Colon (tissue), 2 donors: ENCODE measurements at regions not wholly inside any gene's neighbourhood (a gene's known extent, or its start where the extent isn't known, plus 50 kb on each side); places are given as distances from the start of the nearest gene placed in this dataset.
"Not testable (repeated sequence)": the region's sequence is repeated elsewhere in the genome, so short reads cannot be mapped to it uniquely, and the experiment has no call there.

Source experiments
- FAIRE-seq: peaks from 2 replicates; lab custom pipeline; 2012; peaks lifted over from hg19 to GRCh38; lab: Jason Lieb, UNC
- donor health status: control.
- donor health status: control.

DNA sequence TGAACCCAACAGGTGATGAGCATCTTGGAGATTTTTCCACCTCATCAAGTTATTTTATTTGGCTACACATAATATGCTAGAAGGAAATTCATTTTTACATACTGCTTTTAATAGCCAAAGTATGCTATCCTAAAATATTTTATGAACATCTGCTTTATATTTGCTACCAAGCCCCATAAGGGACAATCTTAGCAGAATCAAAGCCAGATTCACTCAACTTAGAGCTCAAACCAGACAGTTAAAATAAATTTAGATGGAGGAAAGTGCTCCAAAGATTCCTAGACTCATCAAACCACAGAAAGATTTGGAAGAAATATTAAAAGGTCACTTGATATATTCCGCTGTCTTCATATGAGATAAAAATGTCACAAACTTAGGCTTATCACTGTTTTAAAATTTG is 637.1 kb upstream of the CCNG1 start:
- no peak for FAIRE-seq

DNA sequence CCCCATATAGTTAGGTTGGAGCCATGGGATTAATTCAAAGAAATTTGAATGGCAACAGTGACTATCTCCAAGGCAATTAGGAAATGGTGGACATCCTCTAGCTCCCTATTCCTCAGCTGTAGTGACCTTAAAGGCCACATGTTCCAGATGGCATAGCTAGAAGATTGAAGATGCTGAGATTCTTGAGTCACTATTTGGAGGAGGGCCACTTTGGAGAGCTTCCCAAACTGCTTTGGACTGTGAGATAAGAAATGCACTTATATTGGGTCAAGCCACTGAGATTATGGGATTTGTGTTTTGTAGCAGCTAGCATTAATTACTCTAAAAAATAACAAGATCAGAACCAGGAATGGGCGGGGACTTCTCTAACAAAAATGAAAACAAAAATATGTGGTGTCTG is 636.2 kb upstream of the CCNG1 start:
- FAIRE-seq, result no peak

DNA sequence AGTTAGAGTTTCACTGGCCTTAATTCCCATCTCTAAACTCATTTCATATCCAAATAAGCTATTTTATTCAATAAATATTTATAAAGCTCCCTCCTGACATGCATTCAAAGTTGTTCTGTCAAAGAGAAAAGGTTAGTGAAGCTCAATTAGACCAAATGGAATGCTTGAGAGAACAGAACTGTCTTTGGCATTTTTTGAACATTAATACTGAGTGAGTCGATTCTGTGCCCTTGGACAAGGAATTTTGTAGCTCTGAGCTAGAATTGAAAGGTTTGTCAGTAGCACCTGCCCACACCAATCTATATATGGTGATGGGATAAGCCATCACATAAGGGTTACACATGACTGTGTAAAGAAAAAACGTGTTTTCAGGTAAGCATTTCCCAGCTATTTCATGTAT is 631.2 kb upstream of the CCNG1 start:
- FAIRE-seq, result no peak

DNA sequence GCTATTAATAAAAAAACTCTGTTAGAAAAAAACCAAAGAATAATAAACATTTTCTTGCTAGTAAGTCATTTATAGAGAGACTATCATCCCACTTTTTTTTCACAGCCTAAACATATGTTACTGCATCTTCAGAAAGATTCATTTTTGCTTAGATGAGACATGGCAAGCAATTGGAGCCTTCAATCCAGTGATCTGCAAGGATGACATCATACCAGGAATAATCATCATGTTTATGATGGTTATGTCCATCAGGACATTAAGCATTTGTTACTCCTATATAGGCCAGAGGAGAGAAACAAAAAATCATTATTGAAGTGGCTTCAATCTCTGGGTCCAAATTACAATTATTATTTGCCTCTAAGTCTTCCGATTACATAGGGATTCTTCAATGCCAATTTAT is 626.3 kb upstream of the CCNG1 start:
- no peak for FAIRE-seq

DNA sequence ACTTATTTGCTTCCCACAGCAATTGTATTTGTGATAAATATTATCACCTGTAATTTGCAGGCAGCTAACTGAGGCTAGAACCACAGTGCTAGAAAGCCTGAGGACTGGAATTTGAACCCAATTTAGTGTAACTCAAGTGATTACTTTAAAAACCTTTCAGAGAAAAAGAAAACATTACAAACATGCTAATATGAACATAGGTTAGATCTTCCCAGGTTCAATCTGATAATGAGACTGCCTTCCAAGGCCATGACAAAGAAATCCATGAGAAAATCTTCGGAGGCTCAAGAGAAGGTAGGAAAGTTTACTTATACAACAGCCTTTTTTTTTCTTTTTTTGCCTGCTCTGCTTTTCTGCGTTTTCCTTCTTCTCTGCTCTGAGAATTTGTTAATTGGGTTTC is 620.6 kb upstream of the CCNG1 start:
- FAIRE-seq, result no peak

DNA sequence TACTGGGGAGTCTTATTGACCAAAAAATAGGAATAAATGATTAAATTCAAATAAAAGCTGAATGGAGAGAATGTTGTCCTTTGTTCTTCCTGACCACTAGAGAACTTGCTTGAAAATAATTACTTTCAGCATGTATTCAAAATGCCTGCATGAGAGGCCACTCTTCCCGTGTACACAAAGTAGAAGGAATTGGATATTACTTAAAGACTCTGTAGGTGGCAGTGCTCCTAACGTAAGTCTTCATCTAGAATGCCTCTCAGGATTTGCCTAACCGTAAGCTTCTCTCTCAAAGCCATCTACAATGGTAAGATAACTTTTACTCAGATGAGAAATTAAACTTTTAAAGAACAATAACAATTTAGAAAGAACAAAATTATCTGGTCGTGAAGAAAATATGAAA is 620.0 kb upstream of the CCNG1 start:
- no peak for FAIRE-seq

DNA sequence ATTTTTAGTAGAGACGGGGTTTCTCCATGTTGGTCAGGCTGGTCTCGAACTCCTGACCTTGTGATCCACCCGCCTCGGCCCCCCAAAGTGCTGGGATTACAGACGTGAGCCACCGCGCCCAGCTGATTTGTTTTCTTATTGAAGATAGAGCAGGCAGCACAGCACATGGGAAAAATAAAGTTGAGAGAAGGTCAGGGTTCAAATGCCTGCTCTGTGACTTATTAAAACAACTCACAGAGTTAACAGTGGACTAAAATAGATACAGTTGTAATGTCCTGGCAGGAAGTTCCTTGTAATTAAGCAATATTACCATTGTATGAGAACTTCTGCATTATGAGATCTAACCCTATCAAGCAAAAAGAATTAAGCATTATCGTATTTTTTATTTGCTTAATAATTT is 615.7 kb upstream of the CCNG1 start:
- not testable (repeated sequence) for FAIRE-seq

DNA sequence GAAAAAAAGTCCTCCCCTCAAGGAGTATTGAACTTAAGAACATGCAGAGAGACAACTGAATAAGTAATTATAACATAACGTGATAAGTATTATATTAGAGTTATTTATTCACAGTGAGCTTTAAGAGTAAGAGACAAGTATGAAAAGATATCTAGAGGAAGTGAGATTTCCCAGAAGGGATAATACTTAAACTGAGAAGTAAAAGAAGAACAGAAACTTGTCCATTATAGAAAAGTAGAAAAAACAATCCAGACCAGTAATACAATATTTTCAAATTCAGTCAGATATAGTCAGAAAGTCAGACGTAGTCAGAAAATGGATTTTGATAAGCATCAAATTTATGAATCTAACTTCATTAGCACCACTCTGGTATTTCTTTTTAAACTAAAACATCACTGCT is 613.0 kb upstream of the CCNG1 start:
- FAIRE-seq, result no peak

DNA sequence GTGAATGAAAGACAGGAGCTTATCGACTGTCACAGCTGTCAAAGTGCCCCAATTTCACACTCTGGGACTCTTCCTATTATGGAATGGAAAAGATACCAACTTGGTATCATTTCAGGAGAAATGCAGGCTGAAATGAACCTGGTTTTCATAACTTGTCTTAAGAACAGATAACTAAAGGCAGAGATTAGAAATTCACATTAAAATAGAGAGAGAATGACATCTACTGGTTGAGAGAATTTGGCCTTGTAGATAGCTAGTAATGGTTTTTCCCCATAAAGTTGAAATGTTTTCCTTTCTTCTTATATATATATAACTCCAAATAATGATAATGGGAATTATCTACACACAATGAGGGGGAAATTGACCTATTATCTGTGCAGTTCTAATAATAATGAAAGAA is 600.2 kb upstream of the CCNG1 start:
- FAIRE-seq, result no peak

DNA sequence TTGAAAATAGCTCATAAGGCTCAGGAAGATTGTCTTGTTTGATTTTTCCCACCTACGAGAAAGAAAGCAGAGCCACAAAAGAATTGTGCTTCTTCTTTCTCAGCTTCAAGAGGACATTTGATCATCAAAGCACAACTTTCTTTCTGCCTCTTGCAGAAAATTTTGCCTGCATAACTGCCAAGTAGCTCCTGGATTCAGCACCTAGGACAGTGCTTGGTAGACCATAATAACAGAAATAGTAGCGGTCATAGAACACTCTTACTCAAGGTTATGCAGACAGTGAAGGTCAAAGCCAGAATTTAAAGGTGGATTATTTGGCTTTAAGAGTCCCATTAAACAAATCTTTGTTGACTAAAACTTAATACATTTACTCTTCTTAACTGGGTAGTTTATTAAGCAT is 594.7 kb upstream of the CCNG1 start:
- FAIRE-seq, result no peak

DNA sequence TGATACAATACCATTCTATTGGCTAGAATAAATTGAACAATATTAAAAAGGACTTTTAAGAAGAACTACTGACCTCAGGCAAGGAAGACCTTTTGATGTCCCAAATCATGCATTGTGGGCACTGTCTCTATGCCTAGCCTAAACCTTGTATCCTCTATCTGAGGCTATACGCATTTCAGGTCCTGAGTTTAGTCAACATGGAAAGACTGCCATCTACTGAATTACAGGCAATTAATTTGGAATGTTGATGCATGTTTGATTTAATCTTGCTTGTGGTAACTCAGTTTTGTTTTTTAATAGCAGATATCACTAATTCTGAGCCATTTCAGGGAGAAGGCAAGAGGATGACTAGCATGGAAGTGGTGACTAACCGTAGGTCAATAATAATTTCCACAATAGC is 585.3 kb upstream of the CCNG1 start:
- no peak for FAIRE-seq

DNA sequence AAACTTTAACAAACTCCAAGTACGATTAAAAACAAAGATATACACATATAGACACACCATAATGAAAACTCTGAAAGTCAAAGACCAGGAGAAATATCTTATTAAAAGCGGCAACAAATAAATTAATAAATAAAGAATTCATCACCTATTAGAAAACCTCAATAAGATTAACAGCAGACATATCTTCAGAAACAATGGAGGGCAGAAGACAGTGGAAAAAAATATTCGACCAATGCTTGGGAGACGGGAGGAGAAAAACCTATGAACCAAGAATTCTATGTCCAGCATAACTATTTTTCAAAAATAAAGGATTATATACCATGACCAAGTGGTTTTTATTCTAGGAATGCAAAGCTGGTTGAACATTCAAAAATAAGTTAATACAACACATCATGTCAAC is 578.6 kb upstream of the CCNG1 start:
- no peak for FAIRE-seq

DNA sequence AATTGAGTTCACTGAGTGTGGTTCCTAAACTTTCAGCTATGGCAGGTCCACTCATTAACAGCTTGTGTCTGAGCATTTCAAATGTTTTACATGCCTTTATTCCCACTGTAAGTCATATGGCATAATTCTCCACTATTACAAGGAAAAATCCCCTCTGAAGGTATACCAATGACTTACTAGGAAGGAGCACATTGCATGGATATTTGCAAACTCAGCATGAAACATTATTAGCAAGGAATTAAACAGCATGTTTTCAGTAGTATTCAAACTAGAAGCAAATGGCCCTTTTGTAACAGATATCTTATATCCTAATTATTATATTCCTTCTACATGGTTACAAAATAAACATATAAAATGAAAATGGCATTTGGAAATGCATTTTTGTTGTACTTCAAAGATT is 566.4 kb upstream of the CCNG1 start:
- FAIRE-seq, result no peak

DNA sequence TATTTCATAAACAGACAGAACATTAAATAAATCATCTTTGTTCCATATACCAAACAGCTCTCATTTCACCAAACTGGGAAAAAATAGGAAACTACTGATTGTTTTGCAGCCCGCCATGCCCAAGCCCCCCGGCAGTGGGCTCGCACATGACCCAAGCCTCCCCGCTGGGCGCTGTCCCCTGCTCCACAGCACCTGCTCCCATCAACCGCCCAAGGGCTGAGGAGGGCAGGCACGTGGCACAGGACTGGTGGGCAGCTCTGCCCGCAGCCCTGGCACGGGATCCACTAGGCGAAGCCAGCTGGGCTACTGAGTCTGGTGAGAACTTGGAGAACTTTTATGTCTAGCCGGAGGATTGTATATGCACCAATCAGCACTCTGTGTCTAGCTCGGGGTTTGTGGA is 554.8 kb upstream of the CCNG1 start:
- no peak for FAIRE-seq

DNA sequence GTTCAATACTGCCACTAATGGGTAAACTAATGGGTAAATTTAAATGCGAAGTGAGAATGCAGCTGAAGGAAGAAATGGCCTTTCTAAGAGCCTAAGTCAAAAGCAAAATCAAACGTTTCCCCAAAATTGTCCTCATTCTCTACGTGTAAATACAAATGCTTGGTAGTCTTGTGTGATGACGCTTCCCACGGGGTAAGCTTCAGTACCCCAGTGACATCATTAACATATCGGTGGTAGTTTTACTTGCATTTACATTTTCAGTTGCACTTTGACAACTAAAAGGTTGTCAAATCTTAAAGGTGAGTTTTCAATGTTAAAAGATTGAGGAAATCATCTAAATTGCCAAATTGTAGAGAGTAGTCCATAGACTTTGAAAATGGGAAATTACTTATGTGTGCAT is 550.7 kb upstream of the CCNG1 start:
- no peak for FAIRE-seq

DNA sequence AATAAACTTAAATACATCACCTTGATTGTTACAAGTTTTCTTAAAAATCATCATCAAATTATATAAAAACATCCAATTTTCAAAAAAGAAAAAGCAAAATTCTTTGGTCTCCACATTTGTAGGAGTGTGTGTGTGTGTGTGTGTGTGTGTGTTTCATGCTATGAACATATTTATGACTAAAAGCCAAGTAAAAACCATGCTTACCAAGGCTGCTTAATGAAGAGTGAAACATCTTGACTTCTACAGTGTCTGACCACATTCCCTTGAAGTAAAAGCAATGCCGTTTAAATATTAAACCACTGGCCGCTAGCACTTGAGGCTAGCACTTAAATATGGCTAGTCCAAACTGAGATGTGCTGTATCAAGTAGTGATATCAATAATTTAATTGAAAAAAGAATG is 549.1 kb upstream of the CCNG1 start:
- no peak for FAIRE-seq

DNA sequence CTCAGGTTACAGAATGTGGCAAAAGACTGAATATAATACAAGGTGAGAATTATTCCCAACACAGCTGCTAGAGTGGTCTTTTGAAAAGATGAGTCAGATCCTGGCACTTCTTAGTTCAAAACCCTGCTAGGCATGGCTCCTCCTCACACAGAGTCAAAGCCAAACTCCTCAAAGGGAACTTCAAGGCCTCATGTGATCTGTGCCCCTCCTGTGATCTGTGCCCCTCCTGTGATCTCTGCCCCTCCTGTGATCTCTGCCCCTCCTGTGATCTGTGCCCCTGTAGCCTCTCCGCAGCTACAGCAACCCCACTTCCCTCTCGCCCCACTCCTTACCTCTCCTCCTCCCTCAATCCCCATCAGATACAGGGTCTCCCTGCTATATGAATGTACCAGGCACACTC is 525.5 kb upstream of the CCNG1 start:
- no peak for FAIRE-seq

DNA sequence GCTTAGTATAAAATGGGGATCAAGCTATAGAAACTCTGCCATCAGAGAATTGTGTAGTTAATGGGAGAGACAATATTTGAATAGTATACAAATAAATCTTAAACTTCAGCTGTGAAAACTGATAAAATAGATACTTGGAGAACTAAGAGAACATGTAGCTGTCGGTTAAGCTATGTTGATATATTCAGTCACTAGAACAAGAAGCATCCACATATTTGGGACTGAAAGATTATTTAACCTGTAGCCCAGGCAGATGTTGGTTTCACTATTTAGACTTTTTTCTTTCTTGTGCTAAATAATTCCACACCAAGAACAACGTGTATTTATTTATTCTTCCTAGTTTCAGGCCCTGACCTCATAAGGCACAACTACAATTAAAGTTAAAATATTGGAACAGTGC is 521.0 kb upstream of the CCNG1 start:
- no peak for FAIRE-seq

DNA sequence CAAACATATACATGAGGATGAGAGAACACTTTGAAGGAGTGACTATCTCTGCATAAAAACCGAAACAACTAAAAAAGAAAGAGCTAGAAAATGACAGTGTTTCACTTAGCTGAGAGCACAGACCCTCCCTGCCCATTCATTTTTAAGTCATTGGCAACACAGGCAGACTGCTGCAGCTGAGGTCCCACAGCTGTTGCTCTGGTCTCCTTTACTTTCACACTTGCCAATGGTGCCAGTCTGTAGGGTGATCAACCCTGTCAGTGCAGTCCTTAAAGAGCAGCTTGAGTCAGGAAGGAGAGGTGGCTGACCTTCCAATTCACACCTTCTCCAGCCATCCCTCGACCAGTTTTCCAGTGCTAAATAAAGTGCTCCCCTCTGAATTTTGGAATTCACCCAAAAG is 508.3 kb upstream of the CCNG1 start:
- no peak for FAIRE-seq

DNA sequence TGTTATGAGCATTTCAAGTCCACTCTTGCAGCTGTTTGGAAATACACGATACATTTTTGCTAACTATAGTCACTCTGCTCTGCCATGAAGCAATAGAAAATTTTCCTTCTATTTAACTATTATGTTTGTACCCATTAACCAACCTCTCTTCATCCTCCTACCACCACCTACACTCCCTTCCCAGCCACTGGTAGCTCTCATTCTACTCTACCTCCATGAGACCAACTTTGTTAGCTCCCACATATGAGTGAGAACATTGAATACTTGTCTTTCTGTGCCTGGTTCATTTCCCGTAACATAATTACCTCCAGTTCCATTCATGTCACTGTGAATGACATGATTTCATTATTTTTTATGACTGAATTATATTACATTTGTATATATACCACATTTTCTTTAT is 505.9 kb upstream of the CCNG1 start:
- FAIRE-seq, result no peak

DNA sequence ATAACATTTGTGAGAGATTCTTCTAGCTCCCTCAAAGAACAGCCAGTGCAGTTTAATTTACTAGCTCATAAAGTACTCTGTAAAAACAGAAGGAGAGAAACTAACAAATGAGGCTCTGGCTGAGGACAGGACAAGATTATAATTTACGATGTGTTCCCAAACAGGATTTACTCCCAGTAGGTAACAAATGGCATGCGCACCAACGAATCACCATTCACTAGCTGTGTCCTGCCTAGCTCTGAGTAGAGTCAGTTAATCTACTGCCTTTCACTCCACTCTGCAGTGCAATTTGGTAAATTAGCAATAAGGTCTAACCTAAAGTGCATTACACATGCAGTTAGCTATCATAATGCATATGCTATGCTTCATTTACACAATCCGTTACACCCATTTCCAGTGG is 497.4 kb upstream of the CCNG1 start:
- no peak for FAIRE-seq

DNA sequence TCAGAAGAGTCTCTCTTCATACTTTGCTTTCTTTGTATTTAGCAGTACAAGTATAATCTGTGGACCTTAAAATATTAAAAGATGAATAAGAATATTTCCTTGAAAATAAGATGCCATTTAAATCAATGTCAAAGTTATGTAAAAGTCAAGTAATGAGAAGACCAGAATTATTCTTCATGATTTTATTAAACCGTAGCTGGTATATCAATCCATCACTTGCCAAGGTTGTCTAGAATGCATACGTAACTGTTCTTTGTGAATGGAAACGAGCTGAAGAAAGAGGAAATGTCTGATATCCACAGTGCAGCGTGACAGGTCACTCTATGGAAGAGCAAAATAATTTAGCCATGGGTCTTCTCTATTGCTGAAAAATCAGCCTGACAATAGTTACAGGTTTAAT is 488.7 kb upstream of the CCNG1 start:
- FAIRE-seq, result no peak

DNA sequence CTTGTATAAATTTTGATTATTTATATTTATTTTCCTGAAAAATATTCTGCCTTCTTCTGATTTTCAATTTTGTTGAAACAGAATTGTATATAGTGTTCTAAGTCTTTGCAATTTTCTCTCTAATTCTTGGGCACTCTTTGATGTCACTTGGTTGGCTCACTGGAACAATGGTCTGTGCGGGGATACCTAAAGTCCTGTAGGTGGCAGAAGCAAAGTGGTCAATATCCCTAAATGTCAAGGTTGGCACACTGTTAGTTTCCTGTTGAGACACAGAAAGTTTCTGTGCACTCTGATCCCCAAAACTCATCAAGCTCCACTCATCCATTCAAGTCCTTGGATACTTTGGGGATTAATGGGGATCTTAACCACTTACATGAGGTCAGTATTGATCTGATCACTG is 480.8 kb upstream of the CCNG1 start:
- FAIRE-seq, result no peak

DNA sequence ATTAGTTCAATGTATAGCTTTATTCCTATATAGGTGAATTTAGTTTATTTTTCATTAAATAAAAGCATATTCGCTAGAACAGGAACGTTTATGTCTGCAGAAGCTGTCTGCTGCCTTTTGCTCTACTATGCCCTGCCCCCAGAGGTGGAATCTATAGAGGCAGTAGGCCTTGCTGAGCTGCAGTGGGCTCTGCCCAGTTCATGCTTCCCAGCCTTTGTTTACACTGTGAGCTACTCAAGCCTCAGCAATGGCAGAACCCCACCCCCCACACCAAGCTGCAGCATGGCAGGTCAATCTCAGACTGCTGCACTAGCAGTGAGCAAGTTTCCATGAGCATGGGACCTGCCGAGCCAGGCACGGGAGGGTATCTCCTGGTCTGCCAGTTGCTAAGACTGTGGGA is 473.3 kb upstream of the CCNG1 start:
- FAIRE-seq, result not testable (repeated sequence)

DNA sequence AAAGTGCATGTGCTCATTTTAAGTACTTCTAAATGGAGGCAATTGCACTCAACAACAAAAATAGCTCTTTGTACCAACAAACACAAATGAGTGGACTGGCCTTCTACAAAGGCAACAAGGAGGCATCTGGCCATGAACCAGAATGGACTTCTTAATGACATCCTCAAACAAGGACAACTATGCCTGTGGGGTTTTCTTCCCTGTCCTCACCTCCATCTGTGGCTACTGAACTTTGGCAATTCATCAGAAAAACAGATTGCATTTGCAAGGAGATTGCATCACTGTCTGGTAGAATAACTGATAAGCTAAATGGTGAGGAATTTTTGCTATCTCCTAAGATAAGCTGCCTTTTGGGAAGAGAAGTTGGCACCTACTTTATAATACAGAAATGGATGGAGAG is 447.3 kb upstream of the CCNG1 start:
- FAIRE-seq, result no peak
